Breast epithelium (tissue), 3 donors: ENCODE measurements at regions not wholly inside any gene's neighbourhood (a gene's known extent, or its start where the extent isn't known, plus 50 kb on each side); places are given as distances from the start of the nearest gene placed in this dataset.

Source experiments
- POLR2A ChIP-seq: fragments of 450-650 bp; IDR thresholded peaks from one replicate; pipeline ENCODE4 v1.6.1; 2016; ENCODE audit warnings: antibody characterized with exemption, mild to moderate bottlenecking, moderate library complexity
- TF ChIP-seq, protein P1 (sequence below), 3 donors: fragments of 450-650 bp; IDR thresholded peaks; one replicate each; pipeline ENCODE4 v1.5.1; 2016 to 2017; ENCODE audit warnings: antibody characterized with exemption in 3 of 3, mild to moderate bottlenecking in 3 of 3, moderate library complexity in 3 of 3

DNA sequence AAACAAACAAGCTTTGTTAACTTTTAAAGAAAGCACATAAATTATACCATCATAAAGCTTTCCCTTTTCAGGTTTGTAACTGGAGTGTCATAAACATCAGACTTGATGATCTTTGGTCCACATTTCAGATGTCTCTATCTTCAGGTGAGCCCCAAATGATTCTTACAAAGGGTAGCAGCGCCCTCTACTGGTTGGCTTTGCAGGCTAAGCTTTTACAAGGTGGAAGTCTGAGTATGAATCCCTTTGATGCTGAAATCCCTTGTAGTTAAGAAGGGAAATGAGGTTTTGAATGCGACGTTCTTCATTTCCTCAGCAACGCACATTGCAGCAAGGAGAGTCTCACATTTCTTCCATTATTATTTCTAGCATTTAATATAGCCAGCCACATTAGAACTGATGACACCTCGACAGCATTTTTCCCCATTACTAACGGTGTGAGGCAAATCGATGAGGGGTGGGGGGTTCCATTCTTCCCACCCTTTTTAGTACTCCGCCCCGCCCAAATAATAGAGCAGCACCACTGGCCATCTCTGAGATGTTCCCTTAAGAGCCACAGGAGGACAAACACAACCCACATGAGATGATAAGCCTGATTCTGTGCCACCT, 126.3 kb upstream of the NT5E start:
- TF ChIP-seq, protein P1, sequence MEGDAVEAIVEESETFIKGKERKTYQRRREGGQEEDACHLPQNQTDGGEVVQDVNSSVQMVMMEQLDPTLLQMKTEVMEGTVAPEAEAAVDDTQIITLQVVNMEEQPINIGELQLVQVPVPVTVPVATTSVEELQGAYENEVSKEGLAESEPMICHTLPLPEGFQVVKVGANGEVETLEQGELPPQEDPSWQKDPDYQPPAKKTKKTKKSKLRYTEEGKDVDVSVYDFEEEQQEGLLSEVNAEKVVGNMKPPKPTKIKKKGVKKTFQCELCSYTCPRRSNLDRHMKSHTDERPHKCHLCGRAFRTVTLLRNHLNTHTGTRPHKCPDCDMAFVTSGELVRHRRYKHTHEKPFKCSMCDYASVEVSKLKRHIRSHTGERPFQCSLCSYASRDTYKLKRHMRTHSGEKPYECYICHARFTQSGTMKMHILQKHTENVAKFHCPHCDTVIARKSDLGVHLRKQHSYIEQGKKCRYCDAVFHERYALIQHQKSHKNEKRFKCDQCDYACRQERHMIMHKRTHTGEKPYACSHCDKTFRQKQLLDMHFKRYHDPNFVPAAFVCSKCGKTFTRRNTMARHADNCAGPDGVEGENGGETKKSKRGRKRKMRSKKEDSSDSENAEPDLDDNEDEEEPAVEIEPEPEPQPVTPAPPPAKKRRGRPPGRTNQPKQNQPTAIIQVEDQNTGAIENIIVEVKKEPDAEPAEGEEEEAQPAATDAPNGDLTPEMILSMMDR (IDR thresholded peaks at IDR 0.05), result peak; percentile 34 to 76 (median 54)
- no peak for TF ChIP-seq POLR2A
